ENCODE measurements at regions not wholly inside any gene's neighbourhood (a gene's known extent, or its start where the extent isn't known, plus 50 kb on each side); places are given as distances from the start of the nearest gene placed in this dataset.
"Not testable (repeated sequence)": the region's sequence is repeated elsewhere in the genome, so short reads cannot be mapped to it uniquely, and the experiment has no call there.

GRCh38 chr1:220942278-220942677, 63.0 kb downstream of the HLX start:
- Histone ChIP-seq H3K4me3 (no peak overlapping the region), H3K9me3 (peaks cover 0 to 7% (median 0%) of the 10 kb centered on the region in 8 donors), H3K27me3 (replicated peaks in 1 of 7) (no peaks in the 10 kb centered on the region), H3K27ac (no peak overlapping the region), H3K36me3 (no peaks in the 10 kb centered on the region), H3K4me1 (no peaks in the 10 kb centered on the region)
- WGBS, 5 donors = 88 to 96% (median 93%) methylated on average over 5 of the region's 5 CpGs
- intact Hi-C loops (cut with DNase I; ENCODE audit: low total_unique reads) = no loop called here
- TF ChIP-seq CTCF (IDR thresholded peaks at IDR 0.05 in 8 of 11, conservative IDR thresholded peaks at IDR 0.05 in 3 of 11) = no peak
- TF ChIP-seq POLR2A (IDR thresholded peaks at IDR 0.05) = no peak
- no peak for TF ChIP-seq POLR2AphosphoS5 (IDR thresholded peaks at IDR 0.05)
- DNase-seq = no peak

GRCh38 chr1:220942914-220943313, 63.7 kb downstream of the HLX start:
- DNase-seq; H3K4me1 ChIP-seq; intact Hi-C loops (cut with DNase I; ENCODE audit: low total_unique reads); H3K36me3 ChIP-seq; H3K27me3 ChIP-seq (replicated peaks in 1 of 7); H3K27ac ChIP-seq; H3K9me3 ChIP-seq; H3K4me3 ChIP-seq: not testable (repeated sequence)
- 84 to 92% (median 88%) methylated on average over 2 of the region's 2 CpGs for WGBS, 5 donors

GRCh38 chr1:220943319-220943996, 64.2 kb downstream of the HLX start:
- Histone ChIP-seq H3K27ac (no peak overlapping the region), H3K27me3 (replicated peaks in 1 of 7) (no peaks in the 10 kb centered on the region), H3K4me3 (no peak overlapping the region), H3K4me1 (no peaks in the 10 kb centered on the region), H3K36me3 (no peaks in the 10 kb centered on the region), H3K9me3 (peaks cover 0 to 7% (median 0%) of the 10 kb centered on the region in 8 donors)
- 28 to 66% (median 49%) methylated on average over 2 of the region's 2 CpGs for WGBS, 5 donors
- DNase-seq = no peak
- TF ChIP-seq POLR2AphosphoS5 (IDR thresholded peaks at IDR 0.05) (no peak), POLR2A (IDR thresholded peaks at IDR 0.05) (no peak), CTCF (IDR thresholded peaks at IDR 0.05 in 8 of 11, conservative IDR thresholded peaks at IDR 0.05 in 3 of 11) (no peak)
- intact Hi-C loops (cut with DNase I; ENCODE audit: low total_unique reads) = no loop called here

GRCh38 chr1:220950576-220950975, 71.3 kb downstream of the HLX start:
- no peak for TF ChIP-seq CTCF (IDR thresholded peaks at IDR 0.05 in 8 of 11, conservative IDR thresholded peaks at IDR 0.05 in 3 of 11)
- TF ChIP-seq POLR2AphosphoS5 (IDR thresholded peaks at IDR 0.05) = no peak
- TF ChIP-seq POLR2A (IDR thresholded peaks at IDR 0.05) = no peak
- H3K27me3 ChIP-seq (replicated peaks in 1 of 7) = no peaks in the 10 kb centered on the region
- no peak for DNase-seq
- H3K27ac ChIP-seq = no peak overlapping the region
- no peaks in the 10 kb centered on the region for H3K36me3 ChIP-seq
- H3K4me1 ChIP-seq = no peaks in the 10 kb centered on the region
- intact Hi-C loops (cut with DNase I; ENCODE audit: low total_unique reads) = no loop called here
- H3K9me3 ChIP-seq = peaks cover 3 to 28% (median 25%) of the 10 kb centered on the region in 8 donors
- no peak overlapping the region for H3K4me3 ChIP-seq

Measured in spleen (tissue), 11 donors.